ENCODE measurements at regions not wholly inside any gene's neighbourhood (a gene's known extent, or its start where the extent isn't known, plus 50 kb on each side); places are given as distances from the start of the nearest gene placed in this dataset.
A peak's percentile ranks its signal among the peaks of the same experiment; 100 is the strongest.

GRCh38 chr12:32036477-32037263 is 70.0 kb upstream of the BICD1 start:
- H2AFZ ChIP-seq (ENCODE audit: low read length), result no peak overlapping the region
- WGBS, 2 donors (ENCODE audit: extremely low coverage in 2 of 2, insufficient read length in 2 of 2, insufficient replicate concordance in 1 of 2), result no CpG with 5 or more reads among the region's 11 CpGs
- DNase-seq (ENCODE audit: low spot score), result no peak

GRCh38 chr12:32039347-32039746 is 67.3 kb upstream of the BICD1 start:
- Histone ChIP-seq H2BK15ac (ENCODE audit: low read length) (no peak overlapping the region), H3K4ac (ENCODE audit: low read length) (no peak overlapping the region), H3K36me3 (replicated peaks in 1 of 2; ENCODE audit: control insufficient read depth in 2 of 2, insufficient read depth in 2 of 2, low read length in 2 of 2) (no peaks in the 10 kb centered on the region), H2AFZ (ENCODE audit: low read length) (peak overlapping the region; percentile 2), H2BK120ac (ENCODE audit: low read depth, low read length) (no peak overlapping the region), H3K23ac (ENCODE audit: low read depth, low read length, poor library complexity) (no peak overlapping the region), H3K9ac (ENCODE audit: low read depth, low read length, poor library complexity) (no peak overlapping the region), H2BK12ac (ENCODE audit: low read length) (no peak overlapping the region), H2AK5ac (ENCODE audit: low read depth, low read length) (no peak overlapping the region), H3K79me1 (ENCODE audit: low read depth, low read length) (no peaks in the 10 kb centered on the region), H3K14ac (ENCODE audit: low read length) (no peak overlapping the region), H3K4me3 (ENCODE audit: low read length in 2 of 2) (no peak overlapping the region), H3K27ac (replicated peaks; ENCODE audit: low read length) (no peak overlapping the region), H4K91ac (ENCODE audit: low read depth, low read length, poor library complexity) (no peak overlapping the region), H3K27me3 (ENCODE audit: control insufficient read depth in 3 of 3, insufficient read depth in 3 of 3, low read depth in 1 of 3, low read length in 3 of 3) (no peaks in the 10 kb centered on the region), H3K9me3 (replicated peaks in 1 of 2; ENCODE audit: control insufficient read depth in 2 of 2, insufficient read depth in 1 of 2, low read depth in 1 of 2, low read length in 2 of 2) (peaks cover 0 to 21% of the 10 kb centered on the region in 2 donors), H4K8ac (ENCODE audit: low read depth, low read length) (no peak overlapping the region), H3K4me2 (ENCODE audit: insufficient read depth, low read length, poor library complexity, severe bottlenecking) (no peak overlapping the region), H2BK5ac (ENCODE audit: low read length) (no peak overlapping the region), H3K4me1 (ENCODE audit: control insufficient read depth in 2 of 2, insufficient read depth in 1 of 2, low read depth in 1 of 2, low read length in 2 of 2) (peaks cover 0 to 9% of the 10 kb centered on the region in 2 donors), H3K18ac (ENCODE audit: low read length) (no peak overlapping the region)
- no CpG with 5 or more reads among the region's 9 CpGs for WGBS, 2 donors (ENCODE audit: extremely low coverage in 2 of 2, insufficient read length in 2 of 2, insufficient replicate concordance in 1 of 2)
- no peak for DNase-seq (ENCODE audit: low spot score)

More at GRCh38 chr12:32036477-32037263, 70.0 kb upstream of the BICD1 start:
- Histone ChIP-seq H4K91ac (ENCODE audit: low read depth, low read length, poor library complexity) (no peak overlapping the region), H3K79me1 (ENCODE audit: low read depth, low read length) (no peaks in the 10 kb centered on the region), H3K4ac (ENCODE audit: low read length) (no peak overlapping the region), H3K4me2 (ENCODE audit: insufficient read depth, low read length, poor library complexity, severe bottlenecking) (no peak overlapping the region), H3K4me1 (ENCODE audit: control insufficient read depth in 2 of 2, insufficient read depth in 1 of 2, low read depth in 1 of 2, low read length in 2 of 2) (peaks cover 0 to 10% of the 10 kb centered on the region in 2 donors), H3K18ac (ENCODE audit: low read length) (no peak overlapping the region), H2BK5ac (ENCODE audit: low read length) (no peak overlapping the region), H3K9ac (ENCODE audit: low read depth, low read length, poor library complexity) (no peak overlapping the region), H3K14ac (ENCODE audit: low read length) (no peak overlapping the region), H2BK15ac (ENCODE audit: low read length) (no peak overlapping the region), H3K27me3 (ENCODE audit: control insufficient read depth in 3 of 3, insufficient read depth in 3 of 3, low read depth in 1 of 3, low read length in 3 of 3) (no peaks in the 10 kb centered on the region), H3K9me3 (replicated peaks in 1 of 2; ENCODE audit: control insufficient read depth in 2 of 2, insufficient read depth in 1 of 2, low read depth in 1 of 2, low read length in 2 of 2) (no peaks in the 10 kb centered on the region), H3K27ac (replicated peaks; ENCODE audit: low read length) (no peak overlapping the region), H2AK5ac (ENCODE audit: low read depth, low read length) (no peak overlapping the region), H3K36me3 (replicated peaks in 1 of 2; ENCODE audit: control insufficient read depth in 2 of 2, insufficient read depth in 2 of 2, low read length in 2 of 2) (no peaks in the 10 kb centered on the region), H3K4me3 (ENCODE audit: low read length in 2 of 2) (no peak overlapping the region), H3K23ac (ENCODE audit: low read depth, low read length, poor library complexity) (no peak overlapping the region), H2BK12ac (ENCODE audit: low read length) (no peak overlapping the region), H2BK120ac (ENCODE audit: low read depth, low read length) (no peak overlapping the region), H4K8ac (ENCODE audit: low read depth, low read length) (no peak overlapping the region)

DNA sequence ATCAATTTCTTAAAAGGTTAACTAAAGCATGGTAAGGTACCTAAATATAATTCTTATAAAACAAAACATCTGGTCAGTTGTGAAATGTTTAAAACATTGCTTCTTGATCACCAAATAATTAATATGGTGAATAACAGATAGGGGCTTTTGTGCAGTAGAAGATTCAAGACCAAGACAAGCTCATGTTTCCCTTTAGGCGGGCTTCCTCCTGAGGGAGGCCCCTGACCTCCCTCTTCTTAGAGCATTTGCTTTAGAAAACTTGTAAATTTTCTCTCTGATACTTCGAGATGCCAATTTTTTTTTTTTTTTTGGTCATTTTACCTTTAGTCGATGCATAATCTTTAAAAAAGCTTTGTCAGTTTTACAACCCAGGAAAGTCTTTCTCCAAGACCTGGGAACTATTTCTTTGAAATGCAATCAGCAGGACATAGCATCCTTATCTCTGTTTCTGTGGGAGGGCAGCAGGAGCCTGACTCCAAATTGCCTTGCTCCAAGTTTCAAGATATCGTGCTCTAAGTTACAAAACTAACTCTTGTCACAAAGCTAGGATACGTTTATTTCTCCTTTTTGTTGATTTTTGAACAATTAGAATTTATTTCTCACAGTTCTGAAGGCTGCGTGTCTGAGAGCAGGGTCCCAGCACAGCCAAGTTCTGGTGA is 66.6 kb upstream of the BICD1 start:
- DNase-seq (ENCODE audit: low spot score), result no peak

GRCh38 chr12:32043928-32044549 is 62.6 kb upstream of the BICD1 start:
- Histone ChIP-seq H2BK120ac (ENCODE audit: low read depth, low read length) (no peak overlapping the region), H3K27me3 (ENCODE audit: control insufficient read depth in 3 of 3, insufficient read depth in 3 of 3, low read depth in 1 of 3, low read length in 3 of 3) (no peaks in the 10 kb centered on the region), H3K4me3 (ENCODE audit: low read length in 2 of 2) (no peak overlapping the region), H3K9me3 (replicated peaks in 1 of 2; ENCODE audit: control insufficient read depth in 2 of 2, insufficient read depth in 1 of 2, low read depth in 1 of 2, low read length in 2 of 2) (peaks cover 0 to 29% of the 10 kb centered on the region in 2 donors), H3K27ac (replicated peaks; ENCODE audit: low read length) (no peak overlapping the region), H2AFZ (ENCODE audit: low read length) (no peak overlapping the region), H2AK5ac (ENCODE audit: low read depth, low read length) (no peak overlapping the region), H2BK15ac (ENCODE audit: low read length) (no peak overlapping the region), H4K91ac (ENCODE audit: low read depth, low read length, poor library complexity) (no peak overlapping the region), H3K9ac (ENCODE audit: low read depth, low read length, poor library complexity) (no peak overlapping the region), H3K79me1 (ENCODE audit: low read depth, low read length) (no peaks in the 10 kb centered on the region), H3K4me1 (ENCODE audit: control insufficient read depth in 2 of 2, insufficient read depth in 1 of 2, low read depth in 1 of 2, low read length in 2 of 2) (peaks cover 0 to 7% of the 10 kb centered on the region in 2 donors), H3K36me3 (replicated peaks in 1 of 2; ENCODE audit: control insufficient read depth in 2 of 2, insufficient read depth in 2 of 2, low read length in 2 of 2) (no peaks in the 10 kb centered on the region), H4K8ac (ENCODE audit: low read depth, low read length) (no peak overlapping the region), H3K4me2 (ENCODE audit: insufficient read depth, low read length, poor library complexity, severe bottlenecking) (no peak overlapping the region), H2BK5ac (ENCODE audit: low read length) (no peak overlapping the region), H2BK12ac (ENCODE audit: low read length) (no peak overlapping the region), H3K18ac (ENCODE audit: low read length) (no peak overlapping the region), H3K23ac (ENCODE audit: low read depth, low read length, poor library complexity) (no peak overlapping the region), H3K4ac (ENCODE audit: low read length) (no peak overlapping the region), H3K14ac (ENCODE audit: low read length) (no peak overlapping the region)
- WGBS, 2 donors (ENCODE audit: extremely low coverage in 2 of 2, insufficient read length in 2 of 2, insufficient replicate concordance in 1 of 2), result no CpG with 5 or more reads among the region's 9 CpGs
- no peak for DNase-seq (ENCODE audit: low spot score)

More for the DNA sequence above, 66.6 kb upstream of the BICD1 start:
- Histone ChIP-seq H2BK15ac (ENCODE audit: low read length) (no peak overlapping the region), H3K79me1 (ENCODE audit: low read depth, low read length) (no peaks in the 10 kb centered on the region), H3K4ac (ENCODE audit: low read length) (no peak overlapping the region), H2AFZ (ENCODE audit: low read length) (peak overlapping the region; percentile 54), H3K27me3 (ENCODE audit: control insufficient read depth in 3 of 3, insufficient read depth in 3 of 3, low read depth in 1 of 3, low read length in 3 of 3) (no peaks in the 10 kb centered on the region), H3K4me2 (ENCODE audit: insufficient read depth, low read length, poor library complexity, severe bottlenecking) (no peak overlapping the region), H4K91ac (ENCODE audit: low read depth, low read length, poor library complexity) (no peak overlapping the region), H3K23ac (ENCODE audit: low read depth, low read length, poor library complexity) (no peak overlapping the region), H3K4me3 (ENCODE audit: low read length in 2 of 2) (no peak overlapping the region), H2BK120ac (ENCODE audit: low read depth, low read length) (no peak overlapping the region), H3K4me1 (ENCODE audit: control insufficient read depth in 2 of 2, insufficient read depth in 1 of 2, low read depth in 1 of 2, low read length in 2 of 2) (peaks cover 0 to 9% of the 10 kb centered on the region in 2 donors), H3K36me3 (replicated peaks in 1 of 2; ENCODE audit: control insufficient read depth in 2 of 2, insufficient read depth in 2 of 2, low read length in 2 of 2) (no peaks in the 10 kb centered on the region), H3K14ac (ENCODE audit: low read length) (no peak overlapping the region), H2BK5ac (ENCODE audit: low read length) (no peak overlapping the region), H4K8ac (ENCODE audit: low read depth, low read length) (no peak overlapping the region), H3K27ac (replicated peaks; ENCODE audit: low read length) (no peak overlapping the region), H3K9ac (ENCODE audit: low read depth, low read length, poor library complexity) (no peak overlapping the region), H2AK5ac (ENCODE audit: low read depth, low read length) (no peak overlapping the region), H2BK12ac (ENCODE audit: low read length) (no peak overlapping the region), H3K18ac (ENCODE audit: low read length) (no peak overlapping the region), H3K9me3 (replicated peaks in 1 of 2; ENCODE audit: control insufficient read depth in 2 of 2, insufficient read depth in 1 of 2, low read depth in 1 of 2, low read length in 2 of 2) (peaks cover 0 to 24% of the 10 kb centered on the region in 2 donors)
- WGBS, 2 donors (ENCODE audit: extremely low coverage in 2 of 2, insufficient read length in 2 of 2, insufficient replicate concordance in 1 of 2), result no CpG with 5 or more reads among the region's 6 CpGs
